Progenitor cell of endocrine pancreas (in vitro differentiated cells): ENCODE measurements at regions not wholly inside any gene's neighbourhood (a gene's known extent, or its start where the extent isn't known, plus 50 kb on each side); places are given as distances from the start of the nearest gene placed in this dataset.

Source experiments
- DNase-seq: peaks from one replicate; pipeline ENCODE4 v3.0.0; 2021; ENCODE audit warnings: low spot score; ENCODE audit not compliant: unreplicated experiment
- H3K27ac Mint-ChIP-seq: 2 replicates; pipeline ENCODE4 v1.8.0; 2021; ENCODE audit warnings: mild to moderate bottlenecking, moderate library complexity, mixed read lengths
- H3K27me3 Mint-ChIP-seq: 2 replicates; pipeline ENCODE4 v1.8.0; 2021; ENCODE audit warnings: mixed read lengths
- H3K36me3 Mint-ChIP-seq: 2 replicates; pipeline ENCODE4 v1.8.0; 2022; ENCODE audit warnings: mixed read lengths; ENCODE audit not compliant: insufficient read depth
- H3K4me1 Mint-ChIP-seq: 2 replicates; pipeline ENCODE4 v1.8.0; 2021; ENCODE audit warnings: low read depth, mixed read lengths
- H3K4me3 Mint-ChIP-seq: 2 replicates; pipeline ENCODE4 v1.8.0; 2021; ENCODE audit warnings: low read depth, mild to moderate bottlenecking, moderate library complexity, mixed read lengths
- H3K9me3 Mint-ChIP-seq: 2 replicates; pipeline ENCODE4 v1.8.0; 2021; ENCODE audit warnings: low read depth, mixed read lengths
- TF ChIP-seq, protein P1 (sequence below): fragments of 200-600 bp; sonication (generic); IDR thresholded peaks from one replicate; pipeline ENCODE4 v1.5.0; 2021; ENCODE audit warnings: antibody characterized with exemption, mild to moderate bottlenecking; ENCODE audit not compliant: unreplicated experiment

DNA sequence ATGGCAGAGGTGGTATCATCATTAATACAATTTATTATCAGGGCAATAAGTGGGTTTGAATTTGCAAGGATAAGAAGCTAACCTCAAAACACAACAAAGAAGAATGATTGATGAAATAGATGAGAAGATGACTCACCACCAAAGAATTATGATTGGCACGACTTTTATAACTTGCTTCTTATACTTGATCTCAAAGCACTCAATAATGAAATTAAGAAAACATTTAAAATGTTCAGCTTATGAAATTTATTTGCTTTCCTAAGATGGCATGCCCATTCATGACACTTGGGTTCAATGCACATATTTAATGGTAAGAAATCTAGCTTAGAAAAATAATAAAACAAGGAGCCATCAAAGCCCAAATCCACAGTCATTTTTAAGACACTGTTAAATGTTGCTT, 477.5 kb downstream of the GJA1 start:
- H3K9me3 Mint-ChIP-seq, result peaks cover 4% of the 10 kb centered on the region
- H3K36me3 Mint-ChIP-seq, result no peaks in the 10 kb centered on the region
- no peak overlapping the region for H3K27ac Mint-ChIP-seq
- no peak for DNase-seq
- H3K27me3 Mint-ChIP-seq, result no peaks in the 10 kb centered on the region
- no peak overlapping the region for H3K4me3 Mint-ChIP-seq
- TF ChIP-seq, protein P1, sequence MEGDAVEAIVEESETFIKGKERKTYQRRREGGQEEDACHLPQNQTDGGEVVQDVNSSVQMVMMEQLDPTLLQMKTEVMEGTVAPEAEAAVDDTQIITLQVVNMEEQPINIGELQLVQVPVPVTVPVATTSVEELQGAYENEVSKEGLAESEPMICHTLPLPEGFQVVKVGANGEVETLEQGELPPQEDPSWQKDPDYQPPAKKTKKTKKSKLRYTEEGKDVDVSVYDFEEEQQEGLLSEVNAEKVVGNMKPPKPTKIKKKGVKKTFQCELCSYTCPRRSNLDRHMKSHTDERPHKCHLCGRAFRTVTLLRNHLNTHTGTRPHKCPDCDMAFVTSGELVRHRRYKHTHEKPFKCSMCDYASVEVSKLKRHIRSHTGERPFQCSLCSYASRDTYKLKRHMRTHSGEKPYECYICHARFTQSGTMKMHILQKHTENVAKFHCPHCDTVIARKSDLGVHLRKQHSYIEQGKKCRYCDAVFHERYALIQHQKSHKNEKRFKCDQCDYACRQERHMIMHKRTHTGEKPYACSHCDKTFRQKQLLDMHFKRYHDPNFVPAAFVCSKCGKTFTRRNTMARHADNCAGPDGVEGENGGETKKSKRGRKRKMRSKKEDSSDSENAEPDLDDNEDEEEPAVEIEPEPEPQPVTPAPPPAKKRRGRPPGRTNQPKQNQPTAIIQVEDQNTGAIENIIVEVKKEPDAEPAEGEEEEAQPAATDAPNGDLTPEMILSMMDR, result no peak
- no peaks in the 10 kb centered on the region for H3K4me1 Mint-ChIP-seq

DNA sequence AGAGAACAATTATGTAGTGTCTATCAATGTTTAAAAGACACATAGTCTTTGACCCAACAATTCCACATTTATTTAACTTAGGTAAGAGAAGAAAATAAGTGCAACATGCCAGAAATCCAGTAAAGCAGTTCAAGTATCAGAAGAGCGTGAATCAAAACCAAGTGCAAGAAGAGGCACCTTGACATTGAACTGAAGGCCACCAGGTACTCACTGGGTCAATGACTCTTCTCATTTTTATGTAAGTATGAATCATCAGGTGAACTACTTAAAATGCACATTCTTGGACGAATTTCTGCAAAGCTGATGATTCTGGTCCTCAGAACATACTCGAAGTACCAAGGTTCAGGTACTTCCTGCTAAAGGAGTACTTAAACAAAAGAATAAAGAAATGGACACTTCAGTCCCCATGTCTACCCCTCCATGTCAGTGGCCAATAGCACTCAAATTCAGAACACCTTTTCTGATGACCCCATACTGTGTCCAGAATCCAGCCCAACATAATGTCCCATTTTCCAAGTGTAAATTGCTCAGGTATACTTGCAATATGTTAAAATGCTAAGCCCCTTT, 481.9 kb downstream of the GJA1 start:
- no peak overlapping the region for H3K4me3 Mint-ChIP-seq
- H3K36me3 Mint-ChIP-seq, result no peaks in the 10 kb centered on the region
- no peaks in the 10 kb centered on the region for H3K27me3 Mint-ChIP-seq
- TF ChIP-seq, protein P1, result no peak
- H3K27ac Mint-ChIP-seq, result no peak overlapping the region
- no peak for DNase-seq
- H3K9me3 Mint-ChIP-seq, result no peaks in the 10 kb centered on the region
- H3K4me1 Mint-ChIP-seq, result no peaks in the 10 kb centered on the region

- H3K9me3 Mint-ChIP-seq, result no peaks in the 10 kb centered on the region
- TF ChIP-seq, protein P1, result no peak
Observed at GRCh38 chr6:121917834-121918559, 481.5 kb upstream of the HSF2 start.

GRCh38 chr6:121920616-121921015, 478.8 kb upstream of the HSF2 start:
- H3K27ac Mint-ChIP-seq, result no peak overlapping the region
- no peak for DNase-seq
- H3K27me3 Mint-ChIP-seq, result no peaks in the 10 kb centered on the region
- TF ChIP-seq, protein P1, result no peak
- no peaks in the 10 kb centered on the region for H3K36me3 Mint-ChIP-seq
- H3K4me1 Mint-ChIP-seq, result no peaks in the 10 kb centered on the region
- no peaks in the 10 kb centered on the region for H3K9me3 Mint-ChIP-seq
- H3K4me3 Mint-ChIP-seq, result no peak overlapping the region

More at GRCh38 chr6:121917834-121918559, 481.5 kb upstream of the HSF2 start:
- H3K4me1 Mint-ChIP-seq, result no peaks in the 10 kb centered on the region
- H3K36me3 Mint-ChIP-seq, result no peaks in the 10 kb centered on the region
- H3K4me3 Mint-ChIP-seq, result no peak overlapping the region
- no peak for DNase-seq
- H3K27ac Mint-ChIP-seq, result no peak overlapping the region
- H3K27me3 Mint-ChIP-seq, result no peaks in the 10 kb centered on the region

- no peaks in the 10 kb centered on the region for H3K4me1 Mint-ChIP-seq
- H3K4me3 Mint-ChIP-seq, result no peak overlapping the region
- TF ChIP-seq, protein P1, result no peak
- H3K36me3 Mint-ChIP-seq, result no peaks in the 10 kb centered on the region
- DNase-seq, result no peak
- H3K27ac Mint-ChIP-seq, result no peak overlapping the region
- no peaks in the 10 kb centered on the region for H3K27me3 Mint-ChIP-seq
- no peaks in the 10 kb centered on the region for H3K9me3 Mint-ChIP-seq
Observed at GRCh38 chr6:121925024-121925423, 474.4 kb upstream of the HSF2 start.
